Lower leg skin (tissue), 4 donors: ENCODE measurements at regions not wholly inside any gene's neighbourhood (a gene's known extent, or its start where the extent isn't known, plus 50 kb on each side); places are given as distances from the start of the nearest gene placed in this dataset.

Experiments used
- DNase-seq, 2 donors: peaks; one replicate each; pipeline ENCODE4 v3.0.0-alpha.2; 2019; ENCODE audit warnings: low spot score in 2 of 2
- H3K4me3 ChIP-seq: fragments of 200-600 bp; sonication (generic); 2 replicates; pipeline ENCODE4 v1.5.1; 2017; ENCODE audit warnings: mild to moderate bottlenecking, low read depth; ENCODE audit not compliant: poor library complexity, severe bottlenecking
- CTCF ChIP-seq, 3 donors: fragments of 450-650 bp; IDR thresholded peaks; one replicate each; pipeline ENCODE4 v1.5.1; 2016; ENCODE audit warnings: antibody characterized with exemption in 3 of 3, mild to moderate bottlenecking in 3 of 3, moderate library complexity in 2 of 3
- POLR2A ChIP-seq, 2 donors: fragments of 450-650 bp; IDR thresholded peaks; one replicate each; pipeline ENCODE4 v1.6.1; 2016 to 2017; ENCODE audit warnings: antibody characterized with exemption in 2 of 2, mild to moderate bottlenecking in 1 of 2, moderate library complexity in 1 of 2
- WGBS, 2 donors: methylation state at CpG; one replicate each; pipeline ENCODE4 v1.1.5; 2018; 5-methylcytosine and 5-hydroxymethylcytosine counted together
- intact Hi-C: fragments of 100-400 bp; cut with DNase I; formaldehyde crosslinking; loops from one replicate; pipeline ENCODE4 v1.15.0; 2023; ENCODE audit warnings: low total_unique reads

GRCh38 chr5:155471027-155471426, 457.5 kb downstream of the KIF4B start:
- TF ChIP-seq CTCF (IDR thresholded peaks at IDR 0.05) (no peak), POLR2A (IDR thresholded peaks at IDR 0.05) (no peak)
- intact Hi-C loops, result no loop called here
- WGBS, 2 donors, result 75 to 80% methylated on average over 3 of the region's 3 CpGs
- no peak for DNase-seq
- no peak overlapping the region for H3K4me3 ChIP-seq

- intact Hi-C loops, result no loop called here
- DNase-seq, result no peak
- TF ChIP-seq CTCF (IDR thresholded peaks at IDR 0.05) (no peak), POLR2A (IDR thresholded peaks at IDR 0.05) (no peak)
- H3K4me3 ChIP-seq, result no peak overlapping the region
- 73 to 77% methylated on average over 2 of the region's 2 CpGs for WGBS, 2 donors
Observed at GRCh38 chr5:155472780-155473179, 459.2 kb downstream of the KIF4B start.

GRCh38 chr5:155475318-155475717, 461.8 kb downstream of the KIF4B start:
- DNase-seq, result no peak
- intact Hi-C loops, result no loop called here
- H3K4me3 ChIP-seq, result no peak overlapping the region
- 46 to 66% methylated on average over 2 of the region's 2 CpGs for WGBS, 2 donors
- TF ChIP-seq POLR2A (IDR thresholded peaks at IDR 0.05), result no peak
- TF ChIP-seq CTCF (IDR thresholded peaks at IDR 0.05), result no peak

GRCh38 chr5:155480731-155481131, 467.2 kb downstream of the KIF4B start:
- DNase-seq, result no peak
- intact Hi-C loops, result no loop called here
- H3K4me3 ChIP-seq, result no peak overlapping the region
- no peak for TF ChIP-seq CTCF (IDR thresholded peaks at IDR 0.05)
- no peak for TF ChIP-seq POLR2A (IDR thresholded peaks at IDR 0.05)
- WGBS, 2 donors, result 71 to 76% methylated on average over 2 of the region's 2 CpGs

- TF ChIP-seq CTCF (IDR thresholded peaks at IDR 0.05) (no peak), POLR2A (IDR thresholded peaks at IDR 0.05) (no peak)
- intact Hi-C loops, result no loop called here
- no peak overlapping the region for H3K4me3 ChIP-seq
- no peak for DNase-seq
- WGBS, 2 donors, result 79 to 86% methylated on average over 1 of the region's 1 CpG
Observed at GRCh38 chr5:155481182-155481581, 467.6 kb downstream of the KIF4B start.

- H3K4me3 ChIP-seq, result no peak overlapping the region
- intact Hi-C loops, result no loop called here
- no peak for TF ChIP-seq POLR2A (IDR thresholded peaks at IDR 0.05)
- no peak for TF ChIP-seq CTCF (IDR thresholded peaks at IDR 0.05)
- no peak for DNase-seq
Observed at GRCh38 chr5:155482428-155482827, 468.9 kb downstream of the KIF4B start.
